Stimulated activated CD4-positive, alpha-beta T cell treated with anti-CD3 and anti-CD28 coated beads, Interleukin-1b, Interleukin-23, amount 100 ng/mL, for 4 hours (primary cell): ENCODE measurements at regions not wholly inside any gene's neighbourhood (a gene's known extent, or its start where the extent isn't known, plus 50 kb on each side); places are given as distances from the start of the nearest gene placed in this dataset.

Source experiments
- DNase-seq, 2 donors: peaks; one replicate each; pipeline ENCODE4 v3.0.0-alpha.2; 2020; ENCODE audit warnings: low read depth in 2 of 2

- no peak for DNase-seq
Observed at GRCh38 chr1:57927003-57927402, 503.1 kb upstream of the DAB1 start.

DNA sequence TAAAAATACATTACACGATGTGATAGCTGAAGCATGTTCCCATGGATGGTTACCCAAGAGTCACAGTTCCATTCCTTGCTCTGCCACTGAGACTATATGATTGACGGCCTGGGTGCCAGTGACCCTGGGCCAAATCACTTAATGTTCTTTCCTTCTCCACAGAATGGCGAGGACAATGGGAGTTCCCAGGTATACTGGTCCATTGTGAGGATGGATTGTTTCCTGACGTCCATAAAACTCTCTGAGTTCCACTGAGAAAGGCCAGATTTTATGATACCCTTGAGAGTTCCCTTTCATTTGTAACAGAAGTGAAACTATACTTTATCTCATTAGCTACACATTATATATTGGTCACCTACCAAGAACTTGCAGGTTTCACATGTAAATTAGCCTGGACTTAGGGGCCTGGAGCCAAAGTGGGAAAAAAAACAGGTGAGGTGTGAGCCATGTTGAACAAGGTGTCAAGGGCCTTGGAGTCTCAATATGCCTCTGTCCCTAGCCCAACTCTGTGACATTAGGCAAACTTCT is 502.2 kb upstream of the DAB1 start:
- no peak for DNase-seq

- DNase-seq, result no peak
Observed at GRCh38 chr1:57925226-57925625, 501.4 kb upstream of the DAB1 start.

DNA sequence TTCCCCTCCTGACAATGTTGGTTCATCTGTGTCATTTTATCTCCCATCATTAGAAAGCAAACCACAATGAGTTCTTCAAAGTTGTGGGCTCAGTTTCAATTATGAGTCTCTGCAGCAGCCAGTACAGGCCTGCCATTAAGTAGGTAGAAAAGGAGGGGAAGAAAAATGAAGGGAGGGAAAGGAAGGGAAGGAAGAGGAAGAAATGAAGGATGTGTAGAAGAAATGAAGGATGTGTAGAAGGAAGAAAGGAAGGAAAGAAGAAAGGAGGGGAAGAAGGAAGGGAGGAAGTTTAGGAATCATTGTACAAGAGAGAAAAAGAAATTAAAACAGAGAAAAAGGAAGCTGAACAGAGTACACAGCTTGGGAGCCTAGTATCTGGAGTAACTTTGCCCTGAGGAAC is 498.3 kb upstream of the DAB1 start:
- DNase-seq, result no peak

GRCh38 chr1:57916041-57916440 is 492.2 kb upstream of the DAB1 start:
- DNase-seq, result no peak

- DNase-seq, result no peak
Observed at GRCh38 chr1:57911427-57911826, 487.6 kb upstream of the DAB1 start.

- no peak for DNase-seq
Observed at GRCh38 chr1:57910782-57911181, 486.9 kb upstream of the DAB1 start.

- DNase-seq, result no peak
Observed at GRCh38 chr1:57910305-57910704, 486.4 kb upstream of the DAB1 start.

DNA sequence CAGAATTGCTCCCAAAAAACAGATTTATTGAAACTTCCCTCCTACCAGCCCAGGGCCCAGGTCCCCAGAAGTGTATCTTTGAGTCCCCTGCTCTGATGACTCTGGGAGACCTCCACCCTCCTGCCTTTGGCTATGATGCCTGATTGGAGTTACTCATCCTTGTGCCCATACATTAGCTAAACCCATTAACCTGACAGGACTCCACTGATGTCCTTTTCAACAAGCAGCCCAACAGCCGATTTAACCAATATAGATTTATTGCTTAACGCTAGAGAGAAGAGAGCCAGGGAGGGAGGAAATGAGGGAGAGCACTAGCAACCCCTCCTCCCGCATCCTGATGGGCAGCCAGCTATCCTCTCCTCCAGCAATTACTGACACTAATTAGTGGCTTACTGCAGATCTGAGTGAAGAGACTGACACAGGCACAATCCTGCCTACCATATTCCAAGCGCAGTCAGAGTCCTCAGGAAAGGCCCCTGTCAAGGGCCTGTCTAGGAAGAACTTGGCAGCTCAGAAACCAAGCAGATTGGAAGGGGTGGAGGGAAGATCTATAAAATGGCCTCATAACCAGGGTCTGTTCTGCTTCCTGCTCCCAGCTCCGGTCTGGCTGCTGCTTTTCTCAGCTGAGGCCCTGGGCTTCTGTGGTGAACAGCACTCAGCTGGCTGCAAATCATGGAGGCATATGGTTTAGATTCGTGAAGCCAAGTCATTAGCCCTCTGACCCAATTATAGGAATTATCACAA is 484.5 kb upstream of the DAB1 start:
- no peak for DNase-seq

DNA sequence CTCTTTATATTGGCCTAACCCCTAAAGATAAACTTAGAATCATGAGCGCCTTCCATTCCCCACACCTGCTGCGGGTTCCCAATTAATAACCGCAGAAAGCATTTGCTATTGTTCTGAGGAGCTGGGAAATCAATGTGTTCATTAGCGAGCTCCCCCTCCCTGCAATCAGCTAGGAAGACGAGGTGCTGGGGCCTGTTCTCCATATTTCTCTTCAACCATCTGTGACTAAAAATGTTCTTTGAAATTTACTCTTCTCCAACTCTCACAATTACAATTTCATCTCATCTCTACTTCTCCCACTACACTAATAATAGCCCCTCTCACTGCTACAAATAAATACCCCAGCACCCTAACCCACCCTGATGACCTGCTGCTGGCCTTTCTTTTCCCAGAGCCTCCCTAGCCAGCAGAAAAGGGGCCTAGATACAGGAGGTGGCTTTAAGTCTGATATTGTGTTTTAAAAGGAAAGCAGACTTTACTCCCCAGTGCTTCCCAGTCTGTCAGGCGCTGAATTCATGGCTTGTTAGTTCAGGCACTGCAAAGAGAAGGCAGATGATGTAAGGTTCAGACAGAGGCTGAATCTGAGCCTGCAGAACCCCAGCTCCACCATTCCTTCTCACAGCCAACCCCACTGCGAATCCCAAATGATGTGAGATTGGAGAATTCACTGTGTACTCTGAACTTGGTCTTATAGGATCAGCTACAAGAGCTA is 477.5 kb upstream of the DAB1 start:
- no peak for DNase-seq

DNA sequence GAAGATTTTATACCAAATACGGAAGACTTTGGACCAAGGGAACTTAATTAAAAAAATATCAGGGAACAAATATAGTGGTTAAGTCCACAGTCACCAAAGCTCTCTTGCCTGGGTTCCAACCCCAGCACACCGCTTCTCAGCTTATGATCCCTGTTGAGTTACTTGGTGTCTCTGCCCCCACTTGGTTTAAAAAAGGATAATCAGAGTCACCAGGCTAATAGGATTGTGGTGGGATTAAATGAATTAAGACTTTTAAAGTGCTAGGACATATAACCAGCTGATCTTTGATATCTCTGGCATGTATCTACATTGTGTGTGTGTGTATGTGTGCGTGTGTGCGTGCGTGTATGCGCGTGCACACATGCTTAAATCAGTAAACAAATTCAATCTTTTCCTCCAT is 474.7 kb upstream of the DAB1 start:
- no peak for DNase-seq

DNA sequence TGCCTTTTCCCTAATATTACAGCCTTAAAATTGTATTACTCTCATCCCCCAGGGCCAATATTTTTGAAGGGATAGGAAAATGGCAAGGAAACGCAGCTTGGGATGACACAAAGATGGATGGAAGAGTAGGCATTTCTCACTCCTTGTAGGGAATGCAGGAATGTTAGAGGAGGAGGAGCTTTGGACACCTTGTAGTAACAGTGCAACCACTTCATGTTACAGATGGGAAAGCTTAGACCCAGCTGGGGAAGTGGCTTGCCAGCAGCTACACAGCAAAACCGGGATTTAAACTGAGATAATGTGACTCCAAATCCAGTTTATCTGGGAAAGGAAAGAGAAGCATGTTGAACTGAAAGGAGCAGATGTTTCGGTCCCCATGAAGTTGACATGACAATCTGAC is 473.7 kb upstream of the DAB1 start:
- no peak for DNase-seq

GRCh38 chr1:57894315-57894714 is 470.5 kb upstream of the DAB1 start:
- DNase-seq, result no peak

- DNase-seq, result no peak
Observed at GRCh38 chr1:57889676-57890320, 465.9 kb upstream of the DAB1 start.

GRCh38 chr1:57887964-57888491 is 464.2 kb upstream of the DAB1 start:
- no peak for DNase-seq

DNA sequence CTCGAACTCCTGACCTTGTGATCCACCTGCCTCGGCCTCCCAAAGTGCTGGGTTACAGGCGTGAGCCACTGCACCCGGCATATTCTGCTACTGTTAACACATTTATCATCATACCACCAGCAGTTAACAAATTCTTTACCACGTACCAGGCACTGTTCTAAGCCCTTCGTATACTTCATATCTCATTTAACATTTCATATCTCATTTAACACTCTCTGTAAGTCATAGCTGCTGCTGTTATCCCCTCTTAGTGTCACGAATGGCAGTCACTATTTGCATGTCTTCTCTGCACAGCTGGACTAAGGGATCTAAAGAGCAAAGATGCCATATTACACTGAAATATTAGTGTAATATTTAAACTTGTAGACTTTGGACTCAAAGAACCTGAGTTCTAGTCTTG is 462.5 kb upstream of the DAB1 start:
- DNase-seq, result no peak

DNA sequence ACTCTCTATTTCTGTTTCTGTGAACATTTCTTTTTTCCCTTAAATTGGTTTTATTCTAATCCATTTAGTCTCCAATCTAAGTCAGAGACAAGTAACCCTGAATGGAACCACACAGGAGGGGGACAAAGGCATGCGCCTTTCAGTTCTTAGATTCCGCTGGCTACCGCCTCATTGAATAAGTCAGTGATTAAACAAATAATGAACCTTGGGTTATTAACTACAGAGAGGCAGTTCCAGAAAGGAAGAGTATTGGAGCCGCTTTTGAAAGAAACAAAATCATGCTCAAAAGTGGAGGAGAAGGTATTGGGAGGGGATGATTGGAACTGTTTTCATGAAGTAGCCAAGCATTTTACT is 459.8 kb upstream of the DAB1 start:
- DNase-seq, result no peak

GRCh38 chr1:57882934-57883641 is 459.2 kb upstream of the DAB1 start:
- no peak for DNase-seq

DNA sequence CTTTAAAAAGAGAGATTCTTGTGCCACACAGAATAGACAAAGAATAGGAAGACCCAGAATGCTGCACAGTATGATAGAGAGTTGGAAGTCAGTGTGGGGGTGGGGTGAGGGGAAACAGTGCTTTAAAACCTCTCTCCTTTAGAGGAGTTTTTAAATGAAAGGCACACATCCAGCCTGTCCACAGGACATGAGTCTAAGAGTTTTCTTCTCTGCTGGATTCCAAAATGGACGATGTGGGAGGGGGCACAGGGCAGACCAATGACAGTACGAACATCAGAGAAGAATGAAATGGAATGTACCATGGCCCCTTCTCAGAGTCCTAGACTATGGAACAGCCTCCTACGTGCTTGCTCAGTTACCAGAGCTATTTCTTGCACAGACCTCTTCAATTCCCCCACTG is 458.2 kb upstream of the DAB1 start:
- no peak for DNase-seq

DNA sequence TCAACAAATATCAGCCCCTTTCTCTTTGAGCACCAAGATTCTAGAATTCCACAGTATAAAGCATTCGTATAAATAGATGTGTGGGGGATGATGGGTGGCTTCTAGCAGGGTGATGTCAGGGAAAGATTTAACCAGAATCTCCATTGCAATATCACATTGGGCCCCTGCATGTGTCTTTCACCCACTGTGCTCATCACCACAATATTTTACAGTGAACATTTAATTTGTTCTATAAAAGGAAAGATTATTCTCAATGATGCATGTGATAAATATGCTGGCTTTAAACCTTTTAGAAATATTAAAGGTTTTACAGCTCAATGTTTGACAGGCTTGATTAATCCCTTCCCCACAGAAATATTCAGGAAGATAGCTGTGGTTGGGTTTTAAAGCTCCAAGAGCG is 457.8 kb upstream of the DAB1 start:
- DNase-seq, result no peak

GRCh38 chr1:57879700-57880099 is 455.8 kb upstream of the DAB1 start:
- DNase-seq, result no peak

- DNase-seq, result no peak
Observed at GRCh38 chr1:57874418-57874877, 450.6 kb upstream of the DAB1 start.
